ENCODE measurements at regions not wholly inside any gene's neighbourhood (a gene's known extent, or its start where the extent isn't known, plus 50 kb on each side); places are given as distances from the start of the nearest gene placed in this dataset.
"Not testable (repeated sequence)": the region's sequence is repeated elsewhere in the genome, so short reads cannot be mapped to it uniquely, and the experiment has no call there.

DNA sequence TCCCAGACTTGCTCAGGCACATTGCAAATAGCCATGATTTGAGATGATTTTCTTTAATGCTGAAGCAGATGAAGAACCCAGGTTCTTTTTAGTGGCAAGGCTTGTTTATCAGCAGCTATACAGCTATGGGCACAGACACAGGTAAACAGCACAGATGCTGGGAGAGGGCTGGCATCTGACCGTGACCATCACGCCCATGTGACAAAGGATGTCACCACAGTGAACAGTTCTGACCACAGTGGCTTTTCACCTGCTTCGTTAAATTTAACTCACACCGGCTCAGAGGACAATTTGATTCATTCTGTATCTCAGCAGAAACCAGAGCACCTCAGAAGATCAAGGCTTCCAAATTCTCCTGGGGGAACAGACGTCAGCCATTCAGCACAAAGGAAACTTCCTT lies 142.6 kb downstream of the CDH26 start:
- DNase-seq: peak; percentile 42

DNA sequence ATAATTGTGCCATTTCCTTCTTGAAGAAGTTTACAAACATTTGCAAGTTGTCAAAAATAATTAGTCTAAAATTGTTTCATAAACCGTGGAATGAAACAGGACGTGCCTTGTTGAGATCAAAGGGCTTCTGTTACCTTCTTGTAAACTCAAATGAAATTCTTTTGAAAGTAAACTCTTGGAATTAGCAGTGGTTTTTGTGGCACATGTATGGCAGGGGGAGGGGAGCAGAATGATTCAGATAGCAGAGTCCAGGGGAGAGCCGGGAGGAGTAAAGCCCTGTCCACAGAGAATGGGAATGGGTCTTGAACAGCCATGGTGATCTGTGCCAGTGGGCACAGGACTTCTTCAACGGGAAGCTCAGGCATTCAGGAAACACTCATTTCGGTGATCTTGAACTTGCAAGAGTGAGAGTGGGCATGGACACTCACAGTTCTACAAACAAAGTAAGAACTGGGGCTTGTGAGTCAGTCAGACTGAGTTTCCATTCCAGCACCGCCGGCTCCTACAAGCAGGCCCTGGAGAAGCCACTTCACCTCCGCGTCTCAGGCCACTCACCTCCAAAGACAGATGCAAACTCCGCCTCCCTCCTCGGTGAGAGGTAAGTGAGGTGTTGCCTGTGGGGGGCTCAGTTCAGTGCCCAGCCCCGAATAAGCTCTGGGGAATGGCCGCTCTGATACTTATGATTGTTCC lies 143.1 kb downstream of the CDH26 start:
- peak; percentile 30 for DNase-seq

DNA sequence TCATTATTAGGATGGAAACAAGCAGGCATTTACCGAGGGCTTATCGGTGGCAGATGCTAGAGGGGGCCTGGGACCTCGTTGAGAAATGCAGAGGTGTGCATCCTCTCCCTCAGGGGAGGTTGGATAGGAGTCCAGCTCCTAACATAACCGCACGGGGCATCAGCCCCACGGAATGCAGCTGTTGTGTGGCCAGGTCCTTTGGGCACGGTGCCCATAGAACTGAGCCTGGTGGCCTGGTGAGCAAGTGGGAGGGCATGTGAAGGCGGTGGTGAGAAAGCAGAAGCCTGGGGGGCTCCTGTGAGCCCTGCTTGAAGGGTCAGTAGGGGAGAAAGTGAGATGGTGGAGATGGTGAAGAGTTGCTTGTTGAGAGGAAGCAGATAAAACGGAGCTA lies 143.7 kb downstream of the CDH26 start:
- no peak for DNase-seq

DNA sequence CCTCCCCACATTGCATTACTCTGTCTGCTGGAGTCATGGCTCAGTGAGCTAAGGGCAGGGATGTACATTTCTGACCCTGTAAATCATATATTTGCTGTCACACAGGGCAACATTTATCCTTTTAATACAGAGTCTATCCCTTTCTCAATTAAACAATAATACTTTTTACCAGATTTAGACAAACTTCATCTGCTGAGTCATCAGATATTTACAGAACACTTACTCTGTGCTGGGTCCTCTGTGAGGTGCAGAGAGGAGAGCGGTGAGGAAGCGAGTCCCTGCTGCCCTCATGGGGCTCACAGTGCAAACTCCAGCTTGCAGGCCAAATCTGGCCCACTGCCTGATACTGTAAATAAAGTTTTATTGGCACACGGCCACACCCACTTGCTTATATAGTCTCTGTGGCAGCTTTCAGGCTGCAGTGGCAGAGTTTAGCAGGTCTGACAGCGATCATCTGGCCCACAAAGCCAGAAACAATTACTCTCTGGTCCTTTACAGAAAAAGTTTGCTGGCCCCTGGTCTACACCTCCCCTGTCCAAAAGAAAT lies 144.5 kb downstream of the CDH26 start:
- no peak for DNase-seq

DNA sequence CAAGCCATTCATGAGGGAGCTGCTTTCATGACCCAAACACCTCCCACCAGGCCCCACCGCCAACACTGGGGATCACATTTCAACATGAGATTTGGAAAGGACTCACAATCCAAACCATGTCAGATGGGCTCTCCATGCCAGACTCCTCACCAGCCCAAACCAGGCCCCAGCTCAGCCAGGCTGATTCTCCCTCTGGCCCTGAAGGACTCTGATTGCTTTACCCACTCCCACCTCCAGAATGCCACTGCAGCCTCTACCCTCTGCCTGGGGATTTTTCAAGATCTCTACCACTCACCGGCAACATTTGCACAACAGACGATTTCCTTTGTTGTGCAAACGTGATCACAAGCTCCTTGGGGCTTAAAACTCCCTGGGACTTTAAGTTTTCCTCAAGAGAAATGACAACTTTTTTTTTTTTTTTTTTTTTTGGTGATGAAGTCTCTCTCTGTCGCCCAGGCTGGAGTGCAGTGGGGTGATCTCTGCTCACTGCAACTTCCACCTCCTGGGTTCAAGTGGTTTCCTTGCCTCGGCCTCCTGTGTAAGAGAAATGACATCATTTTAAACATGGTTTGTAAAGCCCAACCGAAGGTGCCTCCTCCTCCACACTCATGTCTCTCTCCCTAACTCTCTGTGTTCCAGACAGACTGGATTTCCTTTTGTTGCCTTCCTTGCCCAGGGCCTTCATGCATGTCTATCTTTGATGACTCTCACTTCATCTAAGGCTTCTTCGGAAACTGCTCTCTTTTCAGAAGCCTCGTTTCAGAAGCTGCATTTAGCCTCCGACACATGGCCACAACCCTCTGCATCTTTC lies 147.0 kb downstream of the CDH26 start:
- no peak for DNase-seq

DNA sequence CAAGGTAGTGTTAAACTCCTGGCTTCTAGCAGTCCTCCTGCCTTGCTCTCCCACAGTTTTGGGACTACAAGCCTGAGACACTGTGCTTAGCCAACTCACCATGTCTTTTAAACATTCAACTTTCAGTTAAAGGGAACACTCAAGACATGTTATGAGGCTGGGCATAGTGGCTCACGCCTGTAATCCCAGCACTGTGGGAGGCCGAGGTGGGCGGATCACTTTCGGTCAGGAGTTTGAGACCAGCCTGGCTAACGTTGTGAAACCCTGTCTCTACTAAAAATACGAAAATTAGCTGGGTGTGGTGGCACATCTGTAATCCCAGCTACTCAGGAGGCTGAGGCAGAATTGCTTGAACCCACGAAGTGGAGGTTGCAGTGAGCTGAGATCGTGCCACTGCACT lies 148.0 kb downstream of the CDH26 start:
- not testable (repeated sequence) for DNase-seq

DNA sequence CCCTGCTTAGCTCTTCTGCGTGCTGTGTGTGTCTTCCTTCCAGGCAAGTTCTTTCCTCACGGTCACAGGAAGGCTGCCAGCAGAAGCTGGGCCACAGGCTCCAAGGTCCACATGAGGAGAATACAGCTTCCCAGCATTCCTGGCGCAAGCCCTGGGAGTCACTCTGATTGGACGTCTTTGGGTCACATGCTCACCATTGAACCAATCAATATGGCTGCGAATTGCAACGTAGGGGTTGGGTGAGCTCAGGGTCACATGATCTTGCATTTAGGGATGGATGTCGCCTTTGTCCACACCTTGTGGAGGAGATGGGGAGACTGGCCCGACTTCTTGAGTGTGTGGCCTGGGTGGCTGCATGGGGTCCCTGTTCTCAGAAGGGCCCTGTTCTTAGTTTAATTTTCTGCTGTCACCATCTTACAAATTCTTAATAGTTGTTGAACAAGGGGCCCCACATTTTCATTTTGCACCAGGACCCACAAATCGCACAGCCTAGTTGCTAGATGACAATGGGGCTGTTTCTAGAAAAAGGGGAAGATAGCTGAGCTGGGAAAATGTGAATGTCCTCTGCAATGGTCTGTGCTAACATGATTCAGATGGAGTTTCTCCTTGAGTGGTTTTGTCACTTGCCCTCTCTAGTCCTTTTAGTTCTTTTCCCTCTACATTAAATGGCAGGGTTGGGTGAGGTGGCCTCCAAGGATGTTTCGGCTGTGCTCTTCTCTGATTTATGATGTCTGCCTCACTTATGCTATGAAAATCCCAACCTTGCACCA lies 149.6 kb downstream of the CDH26 start:
- no peak for DNase-seq

DNA sequence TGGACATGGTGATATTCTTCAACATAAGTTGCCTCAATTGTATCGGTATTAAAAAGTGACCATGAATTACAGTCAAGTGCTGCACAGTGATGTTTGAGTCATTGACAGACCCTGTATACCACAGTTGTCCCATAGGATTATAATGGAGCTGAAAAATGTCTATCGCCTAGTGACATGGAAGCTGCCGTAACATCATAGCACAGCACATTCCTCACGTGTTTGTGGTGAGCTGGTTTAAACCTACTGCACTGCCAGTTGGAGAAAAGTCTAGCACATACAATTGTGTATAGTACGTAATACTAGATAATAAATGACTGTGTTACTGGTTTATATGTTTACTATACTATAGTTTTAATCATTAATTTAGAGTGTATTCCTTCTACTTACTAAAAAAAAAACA lies 150.2 kb downstream of the CDH26 start:
- no peak for DNase-seq

DNA sequence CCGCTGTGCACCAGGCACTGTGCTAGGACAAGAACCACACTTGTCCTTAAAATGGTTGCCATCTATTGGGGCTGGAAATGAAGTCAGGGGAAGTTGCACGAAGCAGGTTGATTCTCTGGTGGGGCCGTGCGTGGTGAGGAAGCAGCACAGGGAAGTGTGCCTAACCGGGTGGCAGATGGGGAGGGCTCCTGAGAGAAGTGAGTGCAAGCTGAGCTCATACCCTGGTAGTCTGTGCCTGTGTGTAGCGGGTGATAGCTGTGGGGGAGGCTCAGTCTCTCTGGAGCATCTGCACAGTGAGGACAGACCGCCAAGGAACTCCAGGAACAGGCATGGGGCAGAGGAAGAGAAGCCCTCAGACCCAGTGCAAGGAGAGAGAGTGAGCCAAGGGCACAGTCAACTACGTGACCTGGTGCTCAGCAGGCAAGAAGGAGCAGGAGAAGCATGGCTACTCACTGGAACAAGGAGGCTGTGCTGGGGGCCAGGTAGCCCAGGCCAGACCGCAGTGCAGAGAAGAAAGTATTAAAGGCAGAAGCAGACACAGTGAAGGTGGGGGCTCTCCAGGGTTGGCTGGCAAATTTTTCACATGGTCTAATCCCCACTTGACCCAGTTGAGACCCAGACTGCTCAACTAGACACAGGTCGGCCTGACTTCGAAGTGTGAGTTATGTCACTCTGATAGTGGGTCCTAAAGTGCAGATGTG lies 155.0 kb downstream of the CDH26 start:
- no peak for DNase-seq

DNA sequence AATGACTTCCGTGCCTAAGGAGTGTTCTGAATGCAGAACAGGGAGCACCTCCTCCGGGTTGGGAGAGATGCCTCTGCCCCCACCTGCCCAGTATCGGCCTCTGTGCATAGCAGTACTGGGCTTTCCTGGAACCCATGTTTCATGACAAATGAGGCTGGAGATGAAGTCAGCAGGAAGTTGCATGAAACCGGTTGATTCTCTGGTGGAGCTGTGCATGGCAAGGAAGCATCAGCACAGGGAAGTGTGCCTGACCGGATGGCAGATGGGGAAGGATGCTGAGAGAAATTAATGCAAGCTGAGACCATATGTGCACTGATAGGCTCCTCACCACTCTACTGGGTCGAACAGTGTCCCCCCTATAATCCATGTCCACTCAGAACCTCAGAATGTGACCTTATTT lies 155.5 kb downstream of the CDH26 start:
- DNase-seq: no peak

DNA sequence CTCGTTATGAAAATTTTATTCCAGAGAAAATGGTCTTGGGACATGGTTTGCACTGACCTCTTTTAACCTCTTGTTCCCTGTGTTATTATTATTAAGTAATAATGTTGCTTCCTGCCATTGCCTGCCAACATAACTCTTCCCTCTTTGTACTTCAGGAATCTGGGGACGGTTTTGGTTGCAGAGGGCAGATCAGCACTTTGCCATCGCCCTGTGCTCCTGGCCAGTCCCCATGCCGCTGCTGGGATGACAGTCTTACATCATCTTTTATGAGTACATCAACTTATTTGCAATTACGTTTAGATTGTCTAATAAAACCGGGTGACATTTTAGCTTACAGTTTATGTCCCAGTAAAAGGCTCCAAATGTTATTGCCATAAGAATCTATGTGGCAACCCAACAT lies 157.2 kb downstream of the CDH26 start:
- DNase-seq: no peak

DNA sequence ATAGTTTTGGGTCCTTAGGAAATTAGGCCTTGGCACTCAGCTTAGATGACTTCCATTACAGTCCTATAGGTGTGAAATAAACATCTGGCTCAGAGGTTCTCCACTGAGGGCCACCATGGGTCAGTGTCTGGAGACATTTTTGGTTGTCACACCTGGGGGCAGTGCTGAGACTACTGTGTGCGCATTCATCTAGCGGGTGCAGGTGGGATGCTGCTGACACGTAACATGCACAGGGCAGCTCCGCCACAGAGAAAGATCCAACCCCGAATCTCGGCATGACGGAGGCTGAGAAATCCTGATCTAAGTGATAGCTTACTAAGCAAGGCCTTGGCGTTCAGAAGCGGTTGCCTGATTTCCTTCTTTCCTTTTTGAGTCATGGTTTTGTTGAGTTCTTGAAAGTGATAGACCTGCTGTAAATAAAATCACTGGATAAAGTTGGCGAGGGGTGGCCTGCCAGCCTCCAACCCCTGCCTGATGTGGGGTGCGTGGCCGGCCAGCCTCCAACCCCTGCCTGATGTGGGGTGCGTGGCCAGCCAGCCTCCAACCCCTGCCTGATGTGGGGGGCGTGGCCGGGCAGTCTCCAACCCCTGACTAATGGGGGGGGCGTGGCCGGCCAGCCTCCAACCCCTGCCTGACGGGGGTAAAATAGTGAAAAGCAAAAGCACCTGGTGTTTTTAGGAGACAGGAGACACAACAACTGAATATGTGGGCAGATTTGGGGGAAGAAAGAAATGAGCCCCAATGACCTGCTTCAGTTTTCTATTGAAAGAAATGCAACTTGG lies 158.1 kb downstream of the CDH26 start:
- no peak for DNase-seq

DNA sequence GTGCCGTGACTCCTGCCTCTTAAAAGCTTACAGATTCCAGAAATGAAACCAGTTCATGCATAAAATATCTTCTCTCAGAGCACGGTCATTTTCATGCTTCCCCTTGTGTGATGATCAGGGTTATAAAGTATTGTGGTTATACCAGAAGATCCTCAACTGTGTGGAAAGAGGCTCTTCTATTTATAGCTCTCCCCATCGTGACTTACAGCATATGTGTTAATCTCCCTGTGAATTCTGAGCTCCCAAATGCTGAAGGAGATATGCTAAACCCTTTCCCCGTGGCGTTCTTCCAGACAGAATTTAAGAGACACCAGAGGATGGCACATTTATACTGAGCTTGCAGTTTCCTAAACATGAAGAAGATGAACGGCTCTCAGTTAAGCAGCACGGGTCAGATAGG lies 158.8 kb downstream of the CDH26 start:
- DNase-seq: peak; percentile 62

DNA sequence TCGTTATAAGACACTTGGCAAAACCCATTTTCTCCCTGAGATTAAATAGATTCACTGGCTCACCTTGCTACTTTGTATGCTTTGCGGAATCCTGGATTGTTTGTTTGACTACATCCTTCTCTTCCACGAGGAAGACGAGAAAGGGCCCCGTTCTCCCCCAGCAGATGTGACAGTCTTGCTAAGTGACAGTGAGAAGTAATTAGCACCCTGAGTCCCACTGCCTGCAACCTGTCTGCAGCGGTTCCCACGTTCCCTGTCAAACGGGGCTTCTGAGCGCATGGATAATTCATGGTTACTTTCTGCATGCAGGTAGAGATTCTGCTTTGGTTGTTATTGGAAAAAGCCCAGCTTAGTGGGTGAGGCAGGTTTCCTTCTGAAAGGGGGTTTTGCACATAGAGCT lies 163.7 kb downstream of the CDH26 start:
- DNase-seq: no peak

DNA sequence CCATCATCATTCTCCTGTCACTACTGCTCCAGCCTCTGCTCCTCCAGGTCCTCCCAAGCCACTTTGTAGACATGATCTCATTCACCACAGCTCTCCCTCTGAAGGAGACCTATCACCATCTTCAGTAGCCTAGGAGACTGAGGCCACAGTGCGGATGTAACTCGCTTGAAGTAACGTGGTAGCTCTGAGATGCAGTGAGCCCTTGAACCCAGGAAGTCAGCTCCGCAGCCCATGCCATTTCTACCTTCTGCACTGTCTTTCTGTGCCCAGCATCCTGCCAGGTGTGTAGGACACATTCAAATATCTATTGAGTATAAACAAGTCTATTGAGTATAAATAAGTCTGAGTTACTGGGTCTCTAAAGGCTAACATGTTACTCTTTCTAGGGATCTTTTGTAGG lies 164.4 kb downstream of the CDH26 start:
- DNase-seq: no peak

DNA sequence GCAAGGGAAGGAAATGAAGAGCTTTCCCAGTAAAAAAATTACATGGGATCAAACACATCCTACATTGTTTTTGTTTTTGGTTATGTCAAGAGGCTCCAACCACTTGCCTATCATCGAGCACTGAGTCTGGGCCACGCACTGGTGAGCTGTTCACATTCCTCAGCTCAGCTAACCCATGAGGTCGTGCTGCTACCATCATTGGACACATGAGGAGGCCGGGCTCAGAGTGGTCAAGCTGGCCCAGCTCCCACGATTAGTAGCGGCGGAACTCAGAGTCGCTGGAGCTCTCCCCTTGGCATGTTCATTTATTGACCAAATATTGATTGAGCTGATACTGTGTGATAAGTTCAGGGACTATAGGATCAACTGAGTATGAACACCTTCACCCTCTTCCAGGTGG lies 164.9 kb downstream of the CDH26 start:
- no peak for DNase-seq

DNA sequence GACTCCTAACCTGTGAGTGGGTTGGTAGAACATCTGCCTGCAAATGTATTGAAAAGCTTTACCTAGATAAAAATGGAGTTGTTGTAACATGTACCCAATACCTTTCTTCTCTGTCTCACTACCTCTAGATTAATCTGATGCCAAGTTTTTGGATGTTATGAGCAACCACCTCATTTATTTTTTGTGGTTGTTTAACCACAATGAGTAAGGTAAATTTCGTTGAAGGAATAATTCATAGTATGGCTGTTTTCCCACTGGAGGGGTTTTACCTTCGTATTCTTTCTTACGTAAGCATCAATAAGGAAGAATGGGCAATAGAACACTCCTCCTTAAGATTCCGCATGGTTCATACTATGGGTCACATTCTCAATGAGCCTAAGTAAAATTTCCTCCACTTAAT lies 165.4 kb downstream of the CDH26 start:
- DNase-seq: no peak

DNA sequence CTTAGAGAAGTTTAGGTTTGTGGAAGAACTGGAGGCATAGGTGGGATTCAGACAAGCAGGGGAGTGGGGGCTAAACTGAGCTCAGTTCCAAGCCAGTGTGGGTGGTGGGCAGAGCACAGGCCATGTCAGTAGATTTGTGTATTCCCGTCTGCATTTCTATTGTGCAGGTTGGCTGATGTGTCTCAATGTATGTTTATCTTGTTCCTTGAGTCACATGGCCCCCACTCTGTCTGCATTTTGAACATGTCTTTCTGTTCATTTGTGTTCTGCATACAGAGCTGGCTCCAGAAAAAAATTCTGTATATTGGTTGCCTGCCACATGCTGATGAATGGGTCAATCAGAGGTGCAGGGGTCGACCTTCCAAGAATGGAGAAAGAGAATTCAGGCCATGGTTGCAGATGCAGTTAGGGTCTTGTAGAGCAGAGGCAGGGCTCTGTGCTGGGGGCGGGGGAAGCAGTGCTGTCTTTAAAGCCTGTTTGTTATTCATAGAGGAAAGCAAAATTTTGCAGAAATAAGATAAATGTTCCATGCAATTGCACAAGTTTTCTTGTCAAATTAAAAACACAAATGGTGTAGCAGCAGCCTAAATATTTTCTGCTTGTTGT lies 166.7 kb downstream of the CDH26 start:
- no peak for DNase-seq

DNA sequence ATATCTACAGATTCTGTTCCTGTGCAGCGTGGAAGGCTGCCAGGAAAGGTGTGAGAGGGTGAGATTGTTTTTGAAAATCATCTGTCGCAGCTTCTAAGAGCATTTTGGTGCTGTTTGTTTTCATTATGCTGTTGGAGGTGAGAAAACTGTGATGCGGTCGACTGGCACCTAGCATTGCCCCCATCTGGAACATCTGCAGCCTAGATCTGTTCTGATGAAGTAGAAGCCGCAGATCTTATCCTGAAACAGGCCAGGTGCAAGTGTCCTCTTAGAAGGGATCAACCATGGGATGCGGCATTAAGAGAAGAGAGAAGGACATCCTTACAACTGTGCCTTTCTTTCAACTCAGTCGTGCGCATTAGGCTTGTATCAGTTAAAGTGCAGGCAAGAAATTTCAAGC lies 167.3 kb downstream of the CDH26 start:
- DNase-seq: no peak

DNA sequence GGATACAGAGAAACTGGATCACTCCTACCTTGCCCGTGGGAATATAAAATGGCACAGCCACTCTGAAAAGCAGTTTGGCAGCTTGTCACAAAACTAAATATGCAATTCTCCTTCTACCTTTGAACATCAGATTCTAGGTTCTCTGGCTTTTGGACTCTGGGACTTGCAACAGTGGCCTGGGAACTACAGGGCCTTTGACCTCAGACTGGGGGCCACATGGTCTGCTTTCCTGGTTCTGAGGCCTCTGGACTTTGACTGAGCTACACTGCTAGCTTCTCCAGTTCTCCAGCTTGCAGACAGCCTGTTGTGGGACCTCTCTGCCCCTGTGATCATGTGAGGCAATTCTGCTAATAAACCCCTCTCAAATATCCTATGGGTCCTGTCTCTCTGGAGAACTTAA lies 168.8 kb downstream of the CDH26 start:
- DNase-seq: no peak

DNA sequence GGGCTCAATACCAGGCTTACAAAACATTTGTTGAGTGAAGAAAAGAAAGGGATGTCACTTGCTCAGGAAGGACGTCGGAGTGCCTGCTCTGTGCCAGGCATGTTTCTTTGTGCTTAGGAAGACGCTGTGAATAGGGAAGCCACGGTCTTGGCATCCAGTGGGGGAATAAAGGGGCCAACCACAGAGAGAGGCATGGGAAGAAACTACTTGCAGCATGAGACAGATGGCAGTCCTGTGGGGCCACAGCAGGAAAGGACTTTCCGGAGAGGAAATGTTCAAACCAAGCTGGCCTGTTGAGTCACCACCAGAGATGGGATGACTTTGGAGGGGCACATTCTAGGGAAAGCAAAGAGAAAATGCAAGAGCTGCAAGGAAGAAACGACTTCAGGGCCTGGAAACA lies 173.2 kb downstream of the CDH26 start:
- DNase-seq: no peak

Measured in DMS79 treated with DMSO at 0.1 percent for 48 hours (cell line).